GM12872 (cell line): ENCODE measurements at regions not wholly inside any gene's neighbourhood (a gene's known extent, or its start where the extent isn't known, plus 50 kb on each side); places are given as distances from the start of the nearest gene placed in this dataset.

Source experiments
- CTCF ChIP-seq: IDR thresholded peaks from 3 replicates; pipeline ENCODE4 v1.5.1; 2011; ENCODE audit warnings: low read depth, mild to moderate bottlenecking, low read length, moderate library complexity; ENCODE audit not compliant: insufficient read depth

GRCh38 chr10:78441010-78441409, 407.3 kb downstream of the RPS24 start:
- no peak for TF ChIP-seq CTCF

GRCh38 chr10:78441694-78442093, 408.0 kb downstream of the RPS24 start:
- TF ChIP-seq CTCF: no peak

GRCh38 chr10:78442836-78443550, 409.3 kb downstream of the RPS24 start:
- no peak for TF ChIP-seq CTCF

GRCh38 chr10:78443900-78444571, 410.4 kb downstream of the RPS24 start:
- no peak for TF ChIP-seq CTCF

GRCh38 chr10:78445308-78445707, 411.6 kb downstream of the RPS24 start:
- no peak for TF ChIP-seq CTCF

- no peak for TF ChIP-seq CTCF
Measured at GRCh38 chr10:78448470-78448869, 414.8 kb downstream of the RPS24 start.

GRCh38 chr10:78448994-78449418, 415.3 kb downstream of the RPS24 start:
- TF ChIP-seq CTCF: no peak
